ENCODE measurements at regions not wholly inside any gene's neighbourhood (a gene's known extent, or its start where the extent isn't known, plus 50 kb on each side); places are given as distances from the start of the nearest gene placed in this dataset.

GRCh38 chr13:106036870-106037269 is 498.6 kb downstream of the EFNB2 start:
- no peak for TF ChIP-seq CTCF (IDR thresholded peaks at IDR 0.05; ENCODE audit: insufficient read depth, low read length, poor library complexity, severe bottlenecking)
- Histone ChIP-seq H3K4me3 (replicated peaks; ENCODE audit: low read depth, low read length) (no peak overlapping the region), H3K36me3 (ENCODE audit: control insufficient read depth, insufficient read depth, low read length) (no peaks in the 10 kb centered on the region), H3K27me3 (replicated peaks; ENCODE audit: control insufficient read depth, insufficient read depth, low read length) (no peaks in the 10 kb centered on the region)
- no peak for DNase-seq (ENCODE audit: extremely low read depth, insufficient read length)

- no peaks in the 10 kb centered on the region for H3K27me3 ChIP-seq (replicated peaks; ENCODE audit: control insufficient read depth, insufficient read depth, low read length)
- H3K36me3 ChIP-seq (ENCODE audit: control insufficient read depth, insufficient read depth, low read length) = no peaks in the 10 kb centered on the region
- DNase-seq (ENCODE audit: extremely low read depth, insufficient read length) = no peak
- no peak overlapping the region for H3K4me3 ChIP-seq (replicated peaks; ENCODE audit: low read depth, low read length)
- no peak for TF ChIP-seq CTCF (IDR thresholded peaks at IDR 0.05; ENCODE audit: insufficient read depth, low read length, poor library complexity, severe bottlenecking)
Measured at GRCh38 chr13:106034201-106034600, 501.3 kb downstream of the EFNB2 start.

- no peak overlapping the region for H3K4me3 ChIP-seq (replicated peaks; ENCODE audit: low read depth, low read length)
- no peaks in the 10 kb centered on the region for H3K27me3 ChIP-seq (replicated peaks; ENCODE audit: control insufficient read depth, insufficient read depth, low read length)
- no peak for TF ChIP-seq CTCF (IDR thresholded peaks at IDR 0.05; ENCODE audit: insufficient read depth, low read length, poor library complexity, severe bottlenecking)
- DNase-seq (ENCODE audit: extremely low read depth, insufficient read length) = no peak
- H3K36me3 ChIP-seq (ENCODE audit: control insufficient read depth, insufficient read depth, low read length) = no peaks in the 10 kb centered on the region
Measured at GRCh38 chr13:106033659-106034058, 501.8 kb downstream of the EFNB2 start.

- TF ChIP-seq CTCF (IDR thresholded peaks at IDR 0.05; ENCODE audit: insufficient read depth, low read length, poor library complexity, severe bottlenecking) = no peak
- no peaks in the 10 kb centered on the region for H3K36me3 ChIP-seq (ENCODE audit: control insufficient read depth, insufficient read depth, low read length)
- no peak for DNase-seq (ENCODE audit: extremely low read depth, insufficient read length)
- no peak overlapping the region for H3K4me3 ChIP-seq (replicated peaks; ENCODE audit: low read depth, low read length)
- no peaks in the 10 kb centered on the region for H3K27me3 ChIP-seq (replicated peaks; ENCODE audit: control insufficient read depth, insufficient read depth, low read length)
Measured at GRCh38 chr13:106032441-106032840, 503.0 kb downstream of the EFNB2 start.

GRCh38 chr13:106029676-106030290 is 505.7 kb downstream of the EFNB2 start:
- no peak for DNase-seq (ENCODE audit: extremely low read depth, insufficient read length)

More at GRCh38 chr13:106029676-106030290, 505.7 kb downstream of the EFNB2 start:
- no peaks in the 10 kb centered on the region for H3K27me3 ChIP-seq (replicated peaks; ENCODE audit: control insufficient read depth, insufficient read depth, low read length)
- TF ChIP-seq CTCF (IDR thresholded peaks at IDR 0.05; ENCODE audit: insufficient read depth, low read length, poor library complexity, severe bottlenecking) = no peak
- H3K36me3 ChIP-seq (ENCODE audit: control insufficient read depth, insufficient read depth, low read length) = no peaks in the 10 kb centered on the region
- no peak overlapping the region for H3K4me3 ChIP-seq (replicated peaks; ENCODE audit: low read depth, low read length)
